ENCODE measurements at regions not wholly inside any gene's neighbourhood (a gene's known extent, or its start where the extent isn't known, plus 50 kb on each side); places are given as distances from the start of the nearest gene placed in this dataset.

DNA sequence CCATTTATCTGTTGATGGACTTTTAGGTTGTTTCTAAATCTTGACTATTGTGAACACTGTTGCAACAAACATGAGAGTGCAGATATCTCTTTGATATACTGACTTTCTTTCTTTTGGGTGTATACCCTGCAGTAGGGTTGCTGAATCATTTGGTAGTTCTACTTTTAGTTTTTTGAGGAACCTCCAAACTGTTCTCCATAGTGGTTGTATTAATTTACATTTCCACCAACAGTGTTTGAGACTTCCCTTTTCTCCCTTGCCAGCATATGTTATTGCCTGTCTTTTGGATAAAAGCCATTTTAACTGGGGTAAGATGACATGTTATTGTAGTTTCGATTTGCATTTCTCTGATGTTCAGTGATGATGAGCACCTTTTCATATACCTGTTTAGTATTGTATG is 330.0 kb downstream of the DDX10 start:
- Histone ChIP-seq H3K36me3 (ENCODE audit: control insufficient read depth, insufficient read depth, low read length) (no peaks in the 10 kb centered on the region), H3K4me1 (no peaks in the 10 kb centered on the region), H3K27me3 (replicated peaks; ENCODE audit: control insufficient read depth, insufficient read depth, low read length) (no peaks in the 10 kb centered on the region), H3K9me3 (no peaks in the 10 kb centered on the region; the same call in 1 of the 2 replicates), H3K4me3 (ENCODE audit: low read depth, low read length) (no peak overlapping the region)
- TF ChIP-seq, protein P1, sequence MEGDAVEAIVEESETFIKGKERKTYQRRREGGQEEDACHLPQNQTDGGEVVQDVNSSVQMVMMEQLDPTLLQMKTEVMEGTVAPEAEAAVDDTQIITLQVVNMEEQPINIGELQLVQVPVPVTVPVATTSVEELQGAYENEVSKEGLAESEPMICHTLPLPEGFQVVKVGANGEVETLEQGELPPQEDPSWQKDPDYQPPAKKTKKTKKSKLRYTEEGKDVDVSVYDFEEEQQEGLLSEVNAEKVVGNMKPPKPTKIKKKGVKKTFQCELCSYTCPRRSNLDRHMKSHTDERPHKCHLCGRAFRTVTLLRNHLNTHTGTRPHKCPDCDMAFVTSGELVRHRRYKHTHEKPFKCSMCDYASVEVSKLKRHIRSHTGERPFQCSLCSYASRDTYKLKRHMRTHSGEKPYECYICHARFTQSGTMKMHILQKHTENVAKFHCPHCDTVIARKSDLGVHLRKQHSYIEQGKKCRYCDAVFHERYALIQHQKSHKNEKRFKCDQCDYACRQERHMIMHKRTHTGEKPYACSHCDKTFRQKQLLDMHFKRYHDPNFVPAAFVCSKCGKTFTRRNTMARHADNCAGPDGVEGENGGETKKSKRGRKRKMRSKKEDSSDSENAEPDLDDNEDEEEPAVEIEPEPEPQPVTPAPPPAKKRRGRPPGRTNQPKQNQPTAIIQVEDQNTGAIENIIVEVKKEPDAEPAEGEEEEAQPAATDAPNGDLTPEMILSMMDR (IDR thresholded peaks at IDR 0.05; ENCODE audit: insufficient read depth in 1 of 2, low read depth in 1 of 2, low read length in 1 of 2, severe bottlenecking in 1 of 2, unreplicated experiment in 1 of 2): no peak
- Mint-ChIP-seq H3K36me3 (ENCODE audit: insufficient read depth, unreplicated experiment) (no peaks in the 10 kb centered on the region), H3K4me1 (ENCODE audit: low read depth, unreplicated experiment) (no peaks in the 10 kb centered on the region), H3K4me3 (ENCODE audit: unreplicated experiment) (no peak overlapping the region), H3K9me3 (ENCODE audit: unreplicated experiment) (peaks cover 21% of the 10 kb centered on the region), H3K27ac (ENCODE audit: unreplicated experiment) (no peak overlapping the region), H3K27me3 (ENCODE audit: insufficient read depth, unreplicated experiment) (peaks cover 16% of the 10 kb centered on the region)
- intact Hi-C loops (cut with micrococcal nuclease; ENCODE audit: unreplicated experiment): no loop called here
- POLR2A ChIA-PET: no interaction called here
- CTCF ChIA-PET: no interaction called here
- no TSS peak for BruUV-seq (replicated peaks)
- no peak for DNase-seq

DNA sequence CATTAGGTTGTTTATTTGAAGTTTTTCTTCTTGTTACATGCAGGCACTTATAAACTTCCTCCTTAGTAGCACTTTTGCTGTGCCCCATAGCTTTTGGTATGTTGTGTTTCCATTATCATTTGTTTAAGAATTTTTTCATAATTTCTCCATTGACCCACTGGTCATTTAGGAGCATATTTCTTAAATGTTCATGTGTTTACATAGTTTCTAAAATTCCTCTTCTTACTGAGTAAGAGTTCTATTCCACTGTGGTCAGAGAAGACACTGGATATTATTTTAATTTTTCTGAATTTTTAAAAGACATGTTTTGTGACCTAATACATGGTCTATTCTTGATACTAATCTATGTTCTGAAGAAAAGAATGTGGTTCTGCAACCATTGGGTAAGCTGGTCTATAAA is 333.0 kb downstream of the DDX10 start:
- Mint-ChIP-seq H3K9me3 (ENCODE audit: unreplicated experiment) (peaks cover 21% of the 10 kb centered on the region), H3K4me3 (ENCODE audit: unreplicated experiment) (no peak overlapping the region), H3K27me3 (ENCODE audit: insufficient read depth, unreplicated experiment) (peaks cover 11% of the 10 kb centered on the region), H3K36me3 (ENCODE audit: insufficient read depth, unreplicated experiment) (no peaks in the 10 kb centered on the region), H3K4me1 (ENCODE audit: low read depth, unreplicated experiment) (no peaks in the 10 kb centered on the region), H3K27ac (ENCODE audit: unreplicated experiment) (no peak overlapping the region)
- no TSS peak for BruUV-seq (replicated peaks)
- TF ChIP-seq, protein P1 (IDR thresholded peaks at IDR 0.05; ENCODE audit: insufficient read depth in 1 of 2, low read depth in 1 of 2, low read length in 1 of 2, severe bottlenecking in 1 of 2, unreplicated experiment in 1 of 2): no peak
- no peaks in the 10 kb centered on the region for H3K27me3 ChIP-seq (replicated peaks; ENCODE audit: control insufficient read depth, insufficient read depth, low read length)
- intact Hi-C loops (cut with micrococcal nuclease; ENCODE audit: unreplicated experiment): no loop called here
- ChIA-PET POLR2A (no interaction called here), CTCF (no interaction called here)
- no peaks in the 10 kb centered on the region for H3K4me1 ChIP-seq
- no peak for DNase-seq
- no peaks in the 10 kb centered on the region for H3K36me3 ChIP-seq (ENCODE audit: control insufficient read depth, insufficient read depth, low read length)
- no peaks in the 10 kb centered on the region; the same call in 1 of the 2 replicates for H3K9me3 ChIP-seq
- H3K4me3 ChIP-seq (ENCODE audit: low read depth, low read length): no peak overlapping the region

- H3K27ac Mint-ChIP-seq (ENCODE audit: unreplicated experiment): no peak overlapping the region
- peaks cover 21% of the 10 kb centered on the region for H3K9me3 Mint-ChIP-seq (ENCODE audit: unreplicated experiment)
- H3K27me3 ChIP-seq (replicated peaks; ENCODE audit: control insufficient read depth, insufficient read depth, low read length): no peaks in the 10 kb centered on the region
- peaks cover 18% of the 10 kb centered on the region for H3K27me3 Mint-ChIP-seq (ENCODE audit: insufficient read depth, unreplicated experiment)
- H3K4me3 Mint-ChIP-seq (ENCODE audit: unreplicated experiment): no peak overlapping the region
- H3K9me3 ChIP-seq: no peaks in the 10 kb centered on the region; the same call in 1 of the 2 replicates
- no peaks in the 10 kb centered on the region for H3K4me1 Mint-ChIP-seq (ENCODE audit: low read depth, unreplicated experiment)
- no peak for DNase-seq
- ChIA-PET CTCF (interaction anchor here (0.6 kb wide), 1 partner anchor 549 kb away, joined by 6 read pairs; no protein-coding TSS in a partner anchor), POLR2A (no interaction called here)
- H3K4me3 ChIP-seq (ENCODE audit: low read depth, low read length): no peak overlapping the region
- TF ChIP-seq, protein P1 (IDR thresholded peaks at IDR 0.05; ENCODE audit: insufficient read depth in 1 of 2, low read depth in 1 of 2, low read length in 1 of 2, severe bottlenecking in 1 of 2, unreplicated experiment in 1 of 2): no peak
- no peaks in the 10 kb centered on the region for H3K4me1 ChIP-seq
- no TSS peak for BruUV-seq (replicated peaks)
- intact Hi-C loops (cut with micrococcal nuclease; ENCODE audit: unreplicated experiment): no loop called here
- no peaks in the 10 kb centered on the region for H3K36me3 Mint-ChIP-seq (ENCODE audit: insufficient read depth, unreplicated experiment)
- no peaks in the 10 kb centered on the region for H3K36me3 ChIP-seq (ENCODE audit: control insufficient read depth, insufficient read depth, low read length)
Observed at GRCh38 chr11:109000531-109000930, 335.7 kb downstream of the DDX10 start.
